Glutamatergic neuron (in vitro differentiated cells): ENCODE measurements at regions not wholly inside any gene's neighbourhood (a gene's known extent, or its start where the extent isn't known, plus 50 kb on each side); places are given as distances from the start of the nearest gene placed in this dataset.

Experiments used
- DNase-seq: peaks from one replicate; pipeline ENCODE4 v3.0.0; 2022
- H3K27ac Mint-ChIP-seq: one replicate; pipeline ENCODE4 v1.8.0; 2020; ENCODE audit warnings: mild to moderate bottlenecking, mixed read lengths, inconsistent platforms; ENCODE audit not compliant: unreplicated experiment
- H3K27me3 Mint-ChIP-seq: one replicate; pipeline ENCODE4 v1.8.0; 2020; ENCODE audit warnings: mild to moderate bottlenecking, moderate library complexity, mixed read lengths, inconsistent platforms; ENCODE audit not compliant: unreplicated experiment
- H3K36me3 Mint-ChIP-seq: one replicate; pipeline ENCODE4 v1.8.0; 2020; ENCODE audit warnings: mild to moderate bottlenecking, mixed read lengths, inconsistent platforms; ENCODE audit not compliant: unreplicated experiment
- H3K4me1 Mint-ChIP-seq: one replicate; pipeline ENCODE4 v1.8.0; 2020; ENCODE audit warnings: mild to moderate bottlenecking, low read depth, mixed read lengths, inconsistent platforms; ENCODE audit not compliant: unreplicated experiment
- H3K4me3 Mint-ChIP-seq: one replicate; pipeline ENCODE4 v1.8.0; 2020; ENCODE audit warnings: mild to moderate bottlenecking, mixed read lengths, inconsistent platforms; ENCODE audit not compliant: unreplicated experiment
- H3K9me3 Mint-ChIP-seq: one replicate; pipeline ENCODE4 v1.8.0; 2020; ENCODE audit warnings: mild to moderate bottlenecking, moderate library complexity, mixed read lengths, inconsistent platforms; ENCODE audit not compliant: unreplicated experiment
- TF ChIP-seq, protein P1 (sequence below): fragments of 200-600 bp; sonication (generic); IDR thresholded peaks from one replicate; pipeline ENCODE4 v1.5.0; 2021; ENCODE audit not compliant: partially characterized antibody, unreplicated experiment

DNA sequence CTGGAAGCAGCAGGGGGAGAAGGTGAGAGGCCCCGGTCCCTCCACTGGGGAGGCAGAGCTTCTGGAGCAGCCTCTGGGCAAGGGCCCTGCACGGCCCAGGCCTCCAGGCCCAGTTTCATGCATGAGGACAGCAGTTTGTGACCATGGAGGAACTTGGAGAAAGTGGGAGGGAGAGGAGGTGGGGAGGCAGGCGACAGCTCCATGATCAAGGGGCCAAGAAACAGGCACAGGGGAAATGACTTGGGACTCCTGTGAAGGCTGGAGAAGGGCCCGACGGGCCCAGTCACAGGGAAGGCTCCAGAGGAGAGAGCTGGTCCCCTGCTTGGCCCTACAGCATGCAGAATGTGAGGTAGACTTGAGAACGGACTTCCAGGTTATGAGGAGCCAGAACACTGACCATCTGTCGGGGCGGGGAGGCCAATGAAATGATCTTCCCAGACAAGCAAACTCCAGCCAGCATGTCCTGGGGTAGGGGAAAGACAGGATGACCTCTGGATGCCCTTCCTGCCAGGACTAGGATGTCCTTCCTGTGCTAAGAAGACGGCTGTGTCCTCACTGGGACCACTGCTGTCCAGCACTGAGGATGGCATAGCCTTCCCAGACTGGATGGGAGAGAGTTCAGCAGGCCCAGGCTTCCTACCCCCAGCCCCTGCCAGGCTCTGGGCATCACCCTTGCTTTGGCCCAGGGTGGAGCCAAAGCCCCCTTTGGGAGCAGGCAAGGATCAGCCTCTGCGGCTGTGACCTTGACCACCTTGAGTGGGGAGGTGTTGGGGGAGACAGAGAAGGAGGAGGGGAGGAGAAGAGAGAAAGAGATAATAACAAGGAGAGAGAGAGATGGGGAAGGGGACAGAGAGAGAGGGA lies 548.2 kb downstream of the PTPRU start:
- H3K4me1 Mint-ChIP-seq, result no peaks in the 10 kb centered on the region
- peaks cover under 1% of the 10 kb centered on the region for H3K36me3 Mint-ChIP-seq
- no peaks in the 10 kb centered on the region for H3K9me3 Mint-ChIP-seq
- DNase-seq, result no peak
- TF ChIP-seq, protein P1, sequence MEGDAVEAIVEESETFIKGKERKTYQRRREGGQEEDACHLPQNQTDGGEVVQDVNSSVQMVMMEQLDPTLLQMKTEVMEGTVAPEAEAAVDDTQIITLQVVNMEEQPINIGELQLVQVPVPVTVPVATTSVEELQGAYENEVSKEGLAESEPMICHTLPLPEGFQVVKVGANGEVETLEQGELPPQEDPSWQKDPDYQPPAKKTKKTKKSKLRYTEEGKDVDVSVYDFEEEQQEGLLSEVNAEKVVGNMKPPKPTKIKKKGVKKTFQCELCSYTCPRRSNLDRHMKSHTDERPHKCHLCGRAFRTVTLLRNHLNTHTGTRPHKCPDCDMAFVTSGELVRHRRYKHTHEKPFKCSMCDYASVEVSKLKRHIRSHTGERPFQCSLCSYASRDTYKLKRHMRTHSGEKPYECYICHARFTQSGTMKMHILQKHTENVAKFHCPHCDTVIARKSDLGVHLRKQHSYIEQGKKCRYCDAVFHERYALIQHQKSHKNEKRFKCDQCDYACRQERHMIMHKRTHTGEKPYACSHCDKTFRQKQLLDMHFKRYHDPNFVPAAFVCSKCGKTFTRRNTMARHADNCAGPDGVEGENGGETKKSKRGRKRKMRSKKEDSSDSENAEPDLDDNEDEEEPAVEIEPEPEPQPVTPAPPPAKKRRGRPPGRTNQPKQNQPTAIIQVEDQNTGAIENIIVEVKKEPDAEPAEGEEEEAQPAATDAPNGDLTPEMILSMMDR, result no peak
- no peak overlapping the region for H3K4me3 Mint-ChIP-seq
- no peak overlapping the region for H3K27ac Mint-ChIP-seq
- peaks cover 3% of the 10 kb centered on the region for H3K27me3 Mint-ChIP-seq

GRCh38 chr1:29783508-29784275 lies 547.4 kb downstream of the PTPRU start:
- H3K27me3 Mint-ChIP-seq, result peaks cover 3% of the 10 kb centered on the region
- TF ChIP-seq, protein P1, result no peak
- H3K27ac Mint-ChIP-seq, result no peak overlapping the region
- H3K9me3 Mint-ChIP-seq, result no peaks in the 10 kb centered on the region
- no peak for DNase-seq
- no peaks in the 10 kb centered on the region for H3K4me1 Mint-ChIP-seq
- H3K4me3 Mint-ChIP-seq, result no peak overlapping the region
- H3K36me3 Mint-ChIP-seq, result peaks cover 5% of the 10 kb centered on the region

- no peaks in the 10 kb centered on the region for H3K4me1 Mint-ChIP-seq
- no peak overlapping the region for H3K27ac Mint-ChIP-seq
- peaks cover under 1% of the 10 kb centered on the region for H3K27me3 Mint-ChIP-seq
- H3K36me3 Mint-ChIP-seq, result peaks cover 5% of the 10 kb centered on the region
- no peak overlapping the region for H3K4me3 Mint-ChIP-seq
- TF ChIP-seq, protein P1, result no peak
- DNase-seq, result no peak
- no peaks in the 10 kb centered on the region for H3K9me3 Mint-ChIP-seq
These were observed 546.7 kb downstream of the PTPRU start for GRCh38 chr1:29782846-29783507.

DNA sequence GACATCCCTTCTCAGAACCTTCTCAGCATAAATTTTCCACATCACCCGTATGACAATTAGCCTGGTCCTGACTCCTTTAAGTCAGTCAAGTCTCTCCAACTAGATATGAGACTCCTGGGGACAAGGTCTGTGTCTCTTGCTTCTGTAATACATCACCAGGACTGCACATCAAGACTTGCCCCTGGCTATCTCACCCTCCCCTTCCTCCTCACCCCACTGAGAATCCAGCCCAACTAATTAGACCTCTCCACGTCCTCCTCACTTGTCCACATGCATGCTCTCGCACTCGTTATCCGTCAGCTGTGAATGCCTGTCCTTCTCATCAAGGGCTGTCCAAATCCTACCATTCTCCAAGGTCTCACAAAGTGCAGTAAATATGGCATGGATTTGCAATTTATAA lies 542.8 kb downstream of the PTPRU start:
- no peaks in the 10 kb centered on the region for H3K4me1 Mint-ChIP-seq
- TF ChIP-seq, protein P1, result no peak
- DNase-seq, result no peak
- H3K9me3 Mint-ChIP-seq, result peaks cover 5% of the 10 kb centered on the region
- no peak overlapping the region for H3K27ac Mint-ChIP-seq
- H3K27me3 Mint-ChIP-seq, result peaks cover 1% of the 10 kb centered on the region
- H3K4me3 Mint-ChIP-seq, result no peak overlapping the region
- H3K36me3 Mint-ChIP-seq, result peaks cover 20% of the 10 kb centered on the region
